Fibroblast of lung (primary cell): ENCODE measurements at regions not wholly inside any gene's neighbourhood (a gene's known extent, or its start where the extent isn't known, plus 50 kb on each side); places are given as distances from the start of the nearest gene placed in this dataset.
A peak's percentile ranks its signal among the peaks of the same experiment; 100 is the strongest.

Experiments used
- DNase-seq, 2 donors: peaks; one replicate each; pipeline versions ENCODE4 v3.0.0 to v3.0.0-alpha.2; 2010; ENCODE audit warnings: low read depth in 2 of 2
- H2AFZ ChIP-seq: 2 replicates; pipeline ENCODE4 v1.5.1; 2012; ENCODE audit warnings: low read length, control low read depth, inconsistent platforms
- H3K27ac ChIP-seq: 2 replicates; pipeline ENCODE4 v1.5.1; 2011; ENCODE audit warnings: low read length, control low read depth; ENCODE audit not compliant: insufficient read depth
- H3K27me3 ChIP-seq: 2 replicates; pipeline ENCODE4 v1.5.1; 2011; ENCODE audit warnings: mild to moderate bottlenecking, low read length; ENCODE audit not compliant: control insufficient read depth, insufficient read depth
- H3K36me3 ChIP-seq: 2 replicates; pipeline ENCODE4 v1.5.1; 2011; ENCODE audit warnings: low read length; ENCODE audit not compliant: control insufficient read depth, insufficient read depth
- H3K4me1 ChIP-seq: 2 replicates; pipeline ENCODE4 v1.5.1; 2011; ENCODE audit warnings: low read length; ENCODE audit not compliant: control insufficient read depth, insufficient read depth; ENCODE audit errors: extremely low read depth
- H3K4me2 ChIP-seq: 2 replicates; pipeline ENCODE4 v1.5.1; 2011; ENCODE audit warnings: low read length, control low read depth; ENCODE audit not compliant: insufficient read depth; ENCODE audit errors: extremely low read depth
- H3K4me3 ChIP-seq, 4 experiments: fragments of 200-600 bp in 1 of 4; sonication (generic) in 1 of 4; replicated peaks in 1 of 4; 2 replicates each; pipeline ENCODE4 v1.5.1; 2011 to 2016; ENCODE audit warnings: low read length in 4 of 4, low read depth in 3 of 4, mild to moderate bottlenecking in 3 of 4, control low read depth in 2 of 4, inconsistent platforms in 1 of 4, mixed read lengths in 1 of 4; ENCODE audit not compliant: insufficient read depth in 1 of 4; ENCODE audit errors: control extremely low read depth in 1 of 4
- H3K79me2 ChIP-seq: 2 replicates; pipeline ENCODE4 v1.5.1; 2012; ENCODE audit warnings: mild to moderate bottlenecking, low read length, inconsistent platforms; ENCODE audit not compliant: control insufficient read depth, insufficient read depth
- H3K9ac ChIP-seq: 2 replicates; pipeline ENCODE4 v1.5.1; 2011; ENCODE audit warnings: mild to moderate bottlenecking, low read length, control low read depth; ENCODE audit not compliant: insufficient read depth
- H3K9me3 ChIP-seq: 2 replicates; pipeline ENCODE4 v1.5.1; 2012; ENCODE audit warnings: low read depth, low read length; ENCODE audit not compliant: control insufficient read depth, insufficient read depth
- H4K20me1 ChIP-seq: 2 replicates; pipeline ENCODE4 v1.5.1; 2011; ENCODE audit warnings: low read length; ENCODE audit not compliant: control insufficient read depth, insufficient read depth; ENCODE audit errors: extremely low read depth
- EZH2 ChIP-seq: IDR thresholded peaks from 2 replicates; pipeline ENCODE4 v1.5.1; 2012; ENCODE audit warnings: low read length, control low read depth, mild to moderate bottlenecking; ENCODE audit errors: missing control alignments
- TF ChIP-seq, protein P1 (sequence below), 2 donors: IDR thresholded peaks in 1 of 2; conservative IDR thresholded peaks in 1 of 2; 1 replicate in 1 of 2; 2 replicates in 1 of 2; pipeline ENCODE4 v1.5.1; 2011 to 2012; ENCODE audit warnings: low read length in 2 of 2, control low read depth in 1 of 2, inconsistent platforms in 1 of 2, low read depth in 1 of 2, mild to moderate bottlenecking in 1 of 2

DNA sequence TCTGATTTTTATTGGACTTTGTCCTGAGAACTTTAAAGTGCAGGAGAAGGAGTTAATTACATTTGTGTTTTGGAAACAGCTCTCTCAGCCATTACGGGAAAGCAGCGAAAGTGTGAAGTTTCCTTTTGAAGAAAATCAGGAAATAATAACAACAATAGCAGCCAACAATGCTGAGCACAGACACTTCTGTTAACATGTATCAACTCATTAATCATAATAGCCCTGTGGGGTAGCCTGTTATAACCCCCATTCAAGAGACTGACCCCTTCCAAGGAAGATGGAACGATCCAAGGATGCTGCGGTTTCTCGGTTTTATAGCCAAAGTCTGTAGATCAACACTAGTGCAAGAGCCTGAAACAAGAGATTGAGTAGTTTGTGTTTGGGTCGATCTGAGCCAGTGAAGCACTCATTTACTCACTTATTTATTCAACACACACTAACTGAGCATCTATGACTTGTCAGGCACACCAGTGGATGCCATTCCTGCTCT is 195.5 kb downstream of the DRD1 start:
- peak in 1 of 2 donors; percentile 80 for DNase-seq
- Histone ChIP-seq H3K27me3 (no peaks in the 10 kb centered on the region), H3K36me3 (no peaks in the 10 kb centered on the region), H3K79me2 (no peaks in the 10 kb centered on the region), H3K9me3 (no peaks in the 10 kb centered on the region), H2AFZ (no peak overlapping the region), H3K4me1 (peaks cover 18% of the 10 kb centered on the region), H3K4me2 (no peak overlapping the region), H3K9ac (no peak overlapping the region), H3K4me3 (no peak overlapping the region), H3K27ac (no peak overlapping the region), H4K20me1 (no peaks in the 10 kb centered on the region)
- TF ChIP-seq, protein P1, sequence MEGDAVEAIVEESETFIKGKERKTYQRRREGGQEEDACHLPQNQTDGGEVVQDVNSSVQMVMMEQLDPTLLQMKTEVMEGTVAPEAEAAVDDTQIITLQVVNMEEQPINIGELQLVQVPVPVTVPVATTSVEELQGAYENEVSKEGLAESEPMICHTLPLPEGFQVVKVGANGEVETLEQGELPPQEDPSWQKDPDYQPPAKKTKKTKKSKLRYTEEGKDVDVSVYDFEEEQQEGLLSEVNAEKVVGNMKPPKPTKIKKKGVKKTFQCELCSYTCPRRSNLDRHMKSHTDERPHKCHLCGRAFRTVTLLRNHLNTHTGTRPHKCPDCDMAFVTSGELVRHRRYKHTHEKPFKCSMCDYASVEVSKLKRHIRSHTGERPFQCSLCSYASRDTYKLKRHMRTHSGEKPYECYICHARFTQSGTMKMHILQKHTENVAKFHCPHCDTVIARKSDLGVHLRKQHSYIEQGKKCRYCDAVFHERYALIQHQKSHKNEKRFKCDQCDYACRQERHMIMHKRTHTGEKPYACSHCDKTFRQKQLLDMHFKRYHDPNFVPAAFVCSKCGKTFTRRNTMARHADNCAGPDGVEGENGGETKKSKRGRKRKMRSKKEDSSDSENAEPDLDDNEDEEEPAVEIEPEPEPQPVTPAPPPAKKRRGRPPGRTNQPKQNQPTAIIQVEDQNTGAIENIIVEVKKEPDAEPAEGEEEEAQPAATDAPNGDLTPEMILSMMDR (conservative IDR thresholded peaks at IDR 0.05 in 1 of 2, IDR thresholded peaks at IDR 0.05 in 1 of 2; ENCODE audit: low read depth in 1 of 2, low read length in 2 of 2): no peak
- no peak for TF ChIP-seq EZH2

DNA sequence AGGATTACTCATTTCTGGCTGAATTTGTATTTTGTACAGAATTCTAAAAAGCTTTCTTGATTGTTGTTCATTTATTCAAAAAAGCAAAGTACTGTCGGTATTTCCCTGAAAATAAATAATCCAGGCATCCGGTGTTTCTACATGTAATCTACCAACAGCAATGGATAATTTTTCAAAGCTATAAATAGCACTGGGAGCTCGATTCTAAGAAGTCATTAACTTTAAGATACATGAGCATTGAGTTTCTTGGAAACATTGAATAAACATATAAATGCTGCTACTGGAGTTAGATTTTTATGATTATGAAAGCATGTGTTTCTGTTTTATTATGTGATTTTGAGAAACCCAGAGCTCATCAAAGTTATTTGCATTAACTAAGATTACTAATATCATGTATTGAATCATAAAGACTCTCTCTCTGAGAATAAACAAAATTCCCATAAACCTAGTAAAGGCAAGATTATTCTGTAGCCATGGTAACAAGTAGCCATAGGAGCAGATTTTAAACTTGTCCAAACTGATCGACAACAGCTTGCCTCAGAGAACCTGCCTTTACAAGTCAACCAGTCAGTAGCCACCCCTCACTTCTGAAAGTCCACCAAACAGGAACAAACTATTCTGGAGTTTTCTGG is 197.0 kb downstream of the DRD1 start:
- Histone ChIP-seq H3K27me3 (no peaks in the 10 kb centered on the region), H3K4me2 (peak overlapping the region; percentile 59), H3K27ac (peak overlapping the region; percentile 92), H3K4me1 (peaks cover 18% of the 10 kb centered on the region), H3K9ac (peak overlapping the region; percentile 27), H3K4me3 (peak overlapping the region in 1 of 4 experiments; percentile 7), H3K9me3 (no peaks in the 10 kb centered on the region), H3K36me3 (no peaks in the 10 kb centered on the region), H3K79me2 (no peaks in the 10 kb centered on the region), H2AFZ (no peak overlapping the region), H4K20me1 (no peaks in the 10 kb centered on the region)
- peak in 1 of 2 donors; percentile 17 for DNase-seq
- TF ChIP-seq EZH2: no peak
- TF ChIP-seq, protein P1 (conservative IDR thresholded peaks at IDR 0.05 in 1 of 2, IDR thresholded peaks at IDR 0.05 in 1 of 2; ENCODE audit: low read depth in 1 of 2, low read length in 2 of 2): no peak

DNA sequence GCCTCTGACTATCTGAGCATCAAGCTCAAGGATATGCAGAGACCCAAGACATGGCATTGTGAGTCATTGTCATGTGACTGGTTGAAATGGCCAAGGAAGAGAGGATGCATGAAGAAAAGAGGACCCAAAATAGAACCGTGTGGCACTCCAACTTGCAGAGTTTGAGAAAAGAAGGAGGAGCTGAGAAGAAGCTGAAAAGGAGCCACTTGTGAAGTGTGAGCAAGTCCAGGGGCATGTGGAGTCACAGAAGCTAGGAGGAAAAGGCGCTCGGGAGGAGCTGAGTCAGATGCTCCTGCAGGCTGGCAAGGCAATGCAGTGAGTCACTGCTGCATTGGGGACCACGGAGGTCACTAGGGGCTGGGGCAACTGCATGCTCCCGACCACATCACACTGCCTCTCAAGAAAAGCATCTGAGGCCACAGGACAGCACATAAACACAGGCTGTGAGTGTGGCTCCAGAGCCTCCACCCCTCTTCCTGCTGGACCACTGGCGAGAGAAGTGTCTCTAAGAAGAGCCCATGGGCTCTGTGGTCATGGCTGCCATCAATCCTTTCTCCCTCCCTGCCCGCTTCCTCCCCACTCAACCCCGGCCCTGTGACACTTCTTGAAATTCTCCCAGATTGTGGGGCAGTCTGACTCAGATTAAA is 197.6 kb downstream of the DRD1 start:
- Histone ChIP-seq H3K4me3 (no peak overlapping the region), H3K4me1 (peaks cover 18% of the 10 kb centered on the region), H3K79me2 (no peaks in the 10 kb centered on the region), H4K20me1 (no peaks in the 10 kb centered on the region), H3K36me3 (no peaks in the 10 kb centered on the region), H3K27ac (peak overlapping the region; percentile 92), H3K9me3 (no peaks in the 10 kb centered on the region), H3K27me3 (no peaks in the 10 kb centered on the region), H3K4me2 (peak overlapping the region; percentile 59), H2AFZ (peak overlapping the region; percentile 66), H3K9ac (peak overlapping the region; percentile 27)
- TF ChIP-seq EZH2: no peak
- TF ChIP-seq, protein P1 (conservative IDR thresholded peaks at IDR 0.05 in 1 of 2, IDR thresholded peaks at IDR 0.05 in 1 of 2; ENCODE audit: low read depth in 1 of 2, low read length in 2 of 2): no peak
- peak; percentile 96 to 100 for DNase-seq
